SK-N-MC (cell line): ENCODE measurements at regions not wholly inside any gene's neighbourhood (a gene's known extent, or its start where the extent isn't known, plus 50 kb on each side); places are given as distances from the start of the nearest gene placed in this dataset.

Experiments used
- EZH2 ChIP-seq: fragments of 200-600 bp; sonication (generic); IDR thresholded peaks from one replicate; pipeline ENCODE4 v1.6.1; 2017; ENCODE audit warnings: antibody characterized with exemption
- POLR2AphosphoS5 ChIP-seq: IDR thresholded peaks from 2 replicates; pipeline ENCODE4 v1.6.1; 2012; ENCODE audit warnings: mild to moderate bottlenecking, low read depth, low read length, borderline replicate concordance

DNA sequence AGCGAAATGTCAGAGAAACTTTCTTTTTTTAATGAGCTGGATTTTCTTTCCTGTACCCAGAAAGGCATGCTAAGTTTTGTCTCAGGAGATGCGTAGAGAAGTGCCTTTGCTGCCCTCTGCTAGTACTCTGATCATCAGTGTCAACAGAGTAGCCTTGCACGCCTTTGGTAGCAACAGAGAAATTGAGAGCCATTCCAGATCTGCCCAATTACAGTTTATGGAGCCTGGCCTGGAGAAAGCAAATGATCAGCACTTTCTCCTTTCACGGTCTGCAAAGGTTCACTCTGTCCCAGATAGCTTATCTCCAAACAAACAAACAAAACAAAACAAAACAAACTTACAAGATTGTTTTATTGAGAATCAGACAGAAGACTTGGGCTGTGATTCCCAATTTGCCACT, 792.8 kb upstream of the PIK3C3 start:
- TF ChIP-seq EZH2 (no peak), POLR2AphosphoS5 (no peak)
